ENCODE measurements at regions not wholly inside any gene's neighbourhood (a gene's known extent, or its start where the extent isn't known, plus 50 kb on each side); places are given as distances from the start of the nearest gene placed in this dataset.

- Histone ChIP-seq H4K8ac (ENCODE audit: low read depth, low read length) (no peak overlapping the region), H2BK12ac (ENCODE audit: low read length) (no peak overlapping the region), H3K36me3 (replicated peaks in 1 of 2; ENCODE audit: control insufficient read depth in 2 of 2, insufficient read depth in 2 of 2, low read length in 2 of 2) (no peaks in the 10 kb centered on the region), H2BK15ac (ENCODE audit: low read length) (no peak overlapping the region), H3K4me2 (ENCODE audit: insufficient read depth, low read length, poor library complexity, severe bottlenecking) (no peak overlapping the region), H3K4ac (ENCODE audit: low read length) (no peak overlapping the region), H3K4me3 (ENCODE audit: low read length in 2 of 2) (no peak overlapping the region), H2BK120ac (ENCODE audit: low read depth, low read length) (no peak overlapping the region), H3K18ac (ENCODE audit: low read length) (no peak overlapping the region), H2BK5ac (ENCODE audit: low read length) (no peak overlapping the region), H3K14ac (ENCODE audit: low read length) (no peak overlapping the region), H3K9me3 (replicated peaks in 1 of 2; ENCODE audit: control insufficient read depth in 2 of 2, insufficient read depth in 1 of 2, low read depth in 1 of 2, low read length in 2 of 2) (no peaks in the 10 kb centered on the region), H3K9ac (ENCODE audit: low read depth, low read length, poor library complexity) (no peak overlapping the region), H4K91ac (ENCODE audit: low read depth, low read length, poor library complexity) (no peak overlapping the region), H3K27me3 (ENCODE audit: control insufficient read depth in 3 of 3, insufficient read depth in 3 of 3, low read depth in 1 of 3, low read length in 3 of 3) (no peaks in the 10 kb centered on the region), H3K4me1 (ENCODE audit: control insufficient read depth in 2 of 2, insufficient read depth in 1 of 2, low read depth in 1 of 2, low read length in 2 of 2) (no peaks in the 10 kb centered on the region), H2AK5ac (ENCODE audit: low read depth, low read length) (no peak overlapping the region), H3K23ac (ENCODE audit: low read depth, low read length, poor library complexity) (no peak overlapping the region), H3K27ac (replicated peaks; ENCODE audit: low read length) (no peak overlapping the region), H3K79me1 (ENCODE audit: low read depth, low read length) (no peaks in the 10 kb centered on the region), H2AFZ (ENCODE audit: low read length) (no peak overlapping the region)
- DNase-seq (ENCODE audit: low spot score): no peak
- no CpG with 5 or more reads among the region's 3 CpGs for WGBS, 2 donors (ENCODE audit: extremely low coverage in 2 of 2, insufficient read length in 2 of 2, insufficient replicate concordance in 1 of 2)
Observed at GRCh38 chr5:129358069-129358468, 102.0 kb upstream of the ADAMTS19 start.

GRCh38 chr5:129359450-129359849, 100.6 kb upstream of the ADAMTS19 start:
- no peak overlapping the region for H3K23ac ChIP-seq (ENCODE audit: low read depth, low read length, poor library complexity)
- H3K4me2 ChIP-seq (ENCODE audit: insufficient read depth, low read length, poor library complexity, severe bottlenecking): no peak overlapping the region
- no peak overlapping the region for H2BK12ac ChIP-seq (ENCODE audit: low read length)
- DNase-seq (ENCODE audit: low spot score): no peak
- H3K27ac ChIP-seq (replicated peaks; ENCODE audit: low read length): no peak overlapping the region
- H3K4me3 ChIP-seq (ENCODE audit: low read length in 2 of 2): no peak overlapping the region
- no peak overlapping the region for H2BK120ac ChIP-seq (ENCODE audit: low read depth, low read length)
- no peak overlapping the region for H2AK5ac ChIP-seq (ENCODE audit: low read depth, low read length)
- H3K18ac ChIP-seq (ENCODE audit: low read length): no peak overlapping the region
- H3K14ac ChIP-seq (ENCODE audit: low read length): no peak overlapping the region
- no peak overlapping the region for H3K9ac ChIP-seq (ENCODE audit: low read depth, low read length, poor library complexity)
- no peak overlapping the region for H2AFZ ChIP-seq (ENCODE audit: low read length)
- no peaks in the 10 kb centered on the region for H3K4me1 ChIP-seq (ENCODE audit: control insufficient read depth in 2 of 2, insufficient read depth in 1 of 2, low read depth in 1 of 2, low read length in 2 of 2)
- H2BK15ac ChIP-seq (ENCODE audit: low read length): no peak overlapping the region
- no peak overlapping the region for H4K91ac ChIP-seq (ENCODE audit: low read depth, low read length, poor library complexity)
- no peaks in the 10 kb centered on the region for H3K9me3 ChIP-seq (replicated peaks in 1 of 2; ENCODE audit: control insufficient read depth in 2 of 2, insufficient read depth in 1 of 2, low read depth in 1 of 2, low read length in 2 of 2)
- H2BK5ac ChIP-seq (ENCODE audit: low read length): no peak overlapping the region
- no peaks in the 10 kb centered on the region for H3K36me3 ChIP-seq (replicated peaks in 1 of 2; ENCODE audit: control insufficient read depth in 2 of 2, insufficient read depth in 2 of 2, low read length in 2 of 2)
- no peaks in the 10 kb centered on the region for H3K27me3 ChIP-seq (ENCODE audit: control insufficient read depth in 3 of 3, insufficient read depth in 3 of 3, low read depth in 1 of 3, low read length in 3 of 3)
- WGBS, 2 donors (ENCODE audit: extremely low coverage in 2 of 2, insufficient read length in 2 of 2, insufficient replicate concordance in 1 of 2): no CpG with 5 or more reads among the region's 2 CpGs
- no peak overlapping the region for H4K8ac ChIP-seq (ENCODE audit: low read depth, low read length)
- H3K79me1 ChIP-seq (ENCODE audit: low read depth, low read length): no peaks in the 10 kb centered on the region
- no peak overlapping the region for H3K4ac ChIP-seq (ENCODE audit: low read length)

- Histone ChIP-seq H3K14ac (ENCODE audit: low read length) (no peak overlapping the region), H3K4ac (ENCODE audit: low read length) (no peak overlapping the region), H3K79me1 (ENCODE audit: low read depth, low read length) (no peaks in the 10 kb centered on the region), H3K27me3 (ENCODE audit: control insufficient read depth in 3 of 3, insufficient read depth in 3 of 3, low read depth in 1 of 3, low read length in 3 of 3) (no peaks in the 10 kb centered on the region), H2BK5ac (ENCODE audit: low read length) (no peak overlapping the region), H3K36me3 (replicated peaks in 1 of 2; ENCODE audit: control insufficient read depth in 2 of 2, insufficient read depth in 2 of 2, low read length in 2 of 2) (no peaks in the 10 kb centered on the region), H2BK15ac (ENCODE audit: low read length) (no peak overlapping the region), H3K23ac (ENCODE audit: low read depth, low read length, poor library complexity) (no peak overlapping the region), H2AFZ (ENCODE audit: low read length) (no peak overlapping the region), H3K9me3 (replicated peaks in 1 of 2; ENCODE audit: control insufficient read depth in 2 of 2, insufficient read depth in 1 of 2, low read depth in 1 of 2, low read length in 2 of 2) (no peaks in the 10 kb centered on the region), H4K91ac (ENCODE audit: low read depth, low read length, poor library complexity) (no peak overlapping the region), H3K4me1 (ENCODE audit: control insufficient read depth in 2 of 2, insufficient read depth in 1 of 2, low read depth in 1 of 2, low read length in 2 of 2) (no peaks in the 10 kb centered on the region), H3K4me3 (ENCODE audit: low read length in 2 of 2) (no peak overlapping the region), H2BK120ac (ENCODE audit: low read depth, low read length) (no peak overlapping the region), H2AK5ac (ENCODE audit: low read depth, low read length) (no peak overlapping the region), H3K27ac (replicated peaks; ENCODE audit: low read length) (no peak overlapping the region), H3K18ac (ENCODE audit: low read length) (no peak overlapping the region), H4K8ac (ENCODE audit: low read depth, low read length) (no peak overlapping the region), H3K4me2 (ENCODE audit: insufficient read depth, low read length, poor library complexity, severe bottlenecking) (no peak overlapping the region), H3K9ac (ENCODE audit: low read depth, low read length, poor library complexity) (no peak overlapping the region), H2BK12ac (ENCODE audit: low read length) (no peak overlapping the region)
- DNase-seq (ENCODE audit: low spot score): no peak
- no CpG with 5 or more reads among the region's 1 CpG for WGBS, 2 donors (ENCODE audit: extremely low coverage in 2 of 2, insufficient read length in 2 of 2, insufficient replicate concordance in 1 of 2)
Observed at GRCh38 chr5:129361441-129362025, 98.6 kb upstream of the ADAMTS19 start.

- Histone ChIP-seq H3K9me3 (replicated peaks in 1 of 2; ENCODE audit: control insufficient read depth in 2 of 2, insufficient read depth in 1 of 2, low read depth in 1 of 2, low read length in 2 of 2) (no peaks in the 10 kb centered on the region), H2BK120ac (ENCODE audit: low read depth, low read length) (no peak overlapping the region), H3K79me1 (ENCODE audit: low read depth, low read length) (no peaks in the 10 kb centered on the region), H3K23ac (ENCODE audit: low read depth, low read length, poor library complexity) (no peak overlapping the region), H2BK5ac (ENCODE audit: low read length) (no peak overlapping the region), H4K8ac (ENCODE audit: low read depth, low read length) (no peak overlapping the region), H3K18ac (ENCODE audit: low read length) (no peak overlapping the region), H3K4me3 (ENCODE audit: low read length in 2 of 2) (no peak overlapping the region), H3K27me3 (ENCODE audit: control insufficient read depth in 3 of 3, insufficient read depth in 3 of 3, low read depth in 1 of 3, low read length in 3 of 3) (no peaks in the 10 kb centered on the region), H3K4me2 (ENCODE audit: insufficient read depth, low read length, poor library complexity, severe bottlenecking) (no peak overlapping the region), H3K27ac (replicated peaks; ENCODE audit: low read length) (no peak overlapping the region), H2AFZ (ENCODE audit: low read length) (no peak overlapping the region), H2AK5ac (ENCODE audit: low read depth, low read length) (no peak overlapping the region), H2BK12ac (ENCODE audit: low read length) (no peak overlapping the region), H2BK15ac (ENCODE audit: low read length) (no peak overlapping the region), H3K14ac (ENCODE audit: low read length) (no peak overlapping the region), H3K9ac (ENCODE audit: low read depth, low read length, poor library complexity) (no peak overlapping the region), H3K4me1 (ENCODE audit: control insufficient read depth in 2 of 2, insufficient read depth in 1 of 2, low read depth in 1 of 2, low read length in 2 of 2) (no peaks in the 10 kb centered on the region), H4K91ac (ENCODE audit: low read depth, low read length, poor library complexity) (no peak overlapping the region), H3K4ac (ENCODE audit: low read length) (no peak overlapping the region), H3K36me3 (replicated peaks in 1 of 2; ENCODE audit: control insufficient read depth in 2 of 2, insufficient read depth in 2 of 2, low read length in 2 of 2) (no peaks in the 10 kb centered on the region)
- no peak for DNase-seq (ENCODE audit: low spot score)
Observed at GRCh38 chr5:129362456-129362855, 97.6 kb upstream of the ADAMTS19 start.
